Stomach (tissue), 4 donors: ENCODE measurements at regions not wholly inside any gene's neighbourhood (a gene's known extent, or its start where the extent isn't known, plus 50 kb on each side); places are given as distances from the start of the nearest gene placed in this dataset.

Experiments
- CTCF ChIP-seq, 7 experiments: fragments of 450-650 bp in 4 of 7; fragments of 200-600 bp in 3 of 7; sonication (generic) in 3 of 7; IDR thresholded peaks; one replicate each; pipeline ENCODE4 v1.5.1; 2016 to 2019; ENCODE audit warnings: antibody characterized with exemption in 7 of 7, control low read depth in 2 of 7, mild to moderate bottlenecking in 1 of 7
- EP300 ChIP-seq: sonication (generic); formaldehyde crosslinking; IDR thresholded peaks from one replicate; pipeline ENCODE4 v1.6.1; 2017; ENCODE audit warnings: antibody characterized with exemption
- POLR2A ChIP-seq, 4 donors: fragments of 450-650 bp; IDR thresholded peaks; one replicate each; pipeline ENCODE4 v1.6.1; 2016; ENCODE audit warnings: antibody characterized with exemption in 4 of 4, control low read depth in 2 of 4, mild to moderate bottlenecking in 1 of 4, moderate library complexity in 1 of 4

- no peak for TF ChIP-seq CTCF (IDR thresholded peaks at IDR 0.05)
- no peak for TF ChIP-seq POLR2A (IDR thresholded peaks at IDR 0.05)
- no peak for TF ChIP-seq EP300
Measured at GRCh38 chrX:10102046-10102704, 54.6 kb upstream of the CLCN4 start.
